ENCODE measurements at regions not wholly inside any gene's neighbourhood (a gene's known extent, or its start where the extent isn't known, plus 50 kb on each side); places are given as distances from the start of the nearest gene placed in this dataset.

- CTCF ChIA-PET: no interaction called here
- intact Hi-C loops (cut with DNase I, micrococcal nuclease): no loop called here
- ATAC-seq (ENCODE audit: poor library complexity): no peak
- H3K9me3 Mint-ChIP-seq: peaks cover 7% of the 10 kb centered on the region
- POLR2A ChIA-PET: no interaction called here
- Histone ChIP-seq H3K27me3 (ENCODE audit: control insufficient read depth in 1 of 2, insufficient read depth in 2 of 2, low read length in 2 of 2) (no peaks in the 10 kb centered on the region), H3K4me3 (ENCODE audit: low read length) (no peak overlapping the region), H3K4me1 (ENCODE audit: insufficient read depth, low read length) (peaks cover 4% of the 10 kb centered on the region), H3K9me3 (ENCODE audit: control insufficient read depth in 1 of 2, insufficient read depth in 1 of 2, low read length in 2 of 2) (peaks cover 0 to 20% of the 10 kb centered on the region in 2 experiments), H3K27ac (ENCODE audit: low read depth in 1 of 2, low read length in 2 of 2) (no peak overlapping the region), H3K36me3 (ENCODE audit: insufficient read depth, low read length) (no peaks in the 10 kb centered on the region)
- TF ChIP-seq, protein P1, sequence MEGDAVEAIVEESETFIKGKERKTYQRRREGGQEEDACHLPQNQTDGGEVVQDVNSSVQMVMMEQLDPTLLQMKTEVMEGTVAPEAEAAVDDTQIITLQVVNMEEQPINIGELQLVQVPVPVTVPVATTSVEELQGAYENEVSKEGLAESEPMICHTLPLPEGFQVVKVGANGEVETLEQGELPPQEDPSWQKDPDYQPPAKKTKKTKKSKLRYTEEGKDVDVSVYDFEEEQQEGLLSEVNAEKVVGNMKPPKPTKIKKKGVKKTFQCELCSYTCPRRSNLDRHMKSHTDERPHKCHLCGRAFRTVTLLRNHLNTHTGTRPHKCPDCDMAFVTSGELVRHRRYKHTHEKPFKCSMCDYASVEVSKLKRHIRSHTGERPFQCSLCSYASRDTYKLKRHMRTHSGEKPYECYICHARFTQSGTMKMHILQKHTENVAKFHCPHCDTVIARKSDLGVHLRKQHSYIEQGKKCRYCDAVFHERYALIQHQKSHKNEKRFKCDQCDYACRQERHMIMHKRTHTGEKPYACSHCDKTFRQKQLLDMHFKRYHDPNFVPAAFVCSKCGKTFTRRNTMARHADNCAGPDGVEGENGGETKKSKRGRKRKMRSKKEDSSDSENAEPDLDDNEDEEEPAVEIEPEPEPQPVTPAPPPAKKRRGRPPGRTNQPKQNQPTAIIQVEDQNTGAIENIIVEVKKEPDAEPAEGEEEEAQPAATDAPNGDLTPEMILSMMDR (IDR thresholded peaks at IDR 0.05): no peak
- H3K27ac Mint-ChIP-seq: no peak overlapping the region
- no peak overlapping the region for H3K4me3 Mint-ChIP-seq
- H3K27me3 Mint-ChIP-seq: peaks cover 7% of the 10 kb centered on the region
- no peaks in the 10 kb centered on the region for H3K36me3 Mint-ChIP-seq (ENCODE audit: low read depth)
- DNase-seq: no peak
- no peaks in the 10 kb centered on the region for H3K4me1 Mint-ChIP-seq (ENCODE audit: low read depth)
Observed at GRCh38 chr18:22278798-22279197, 109.4 kb downstream of the GATA6 start.

- no peak for ATAC-seq (ENCODE audit: poor library complexity)
- DNase-seq: no peak
- peaks cover 4% of the 10 kb centered on the region for H3K4me1 ChIP-seq (ENCODE audit: insufficient read depth, low read length)
- H3K27me3 Mint-ChIP-seq: peaks cover 7% of the 10 kb centered on the region
- no peaks in the 10 kb centered on the region for H3K36me3 Mint-ChIP-seq (ENCODE audit: low read depth)
- POLR2A ChIA-PET: no interaction called here
- H3K4me3 ChIP-seq (ENCODE audit: low read length): no peak overlapping the region
- H3K9me3 Mint-ChIP-seq: peaks cover 7% of the 10 kb centered on the region
- TF ChIP-seq, protein P1 (IDR thresholded peaks at IDR 0.05): no peak
- no peak overlapping the region for H3K27ac Mint-ChIP-seq
- H3K36me3 ChIP-seq (ENCODE audit: insufficient read depth, low read length): no peaks in the 10 kb centered on the region
- CTCF ChIA-PET: no interaction called here
- no peaks in the 10 kb centered on the region for H3K4me1 Mint-ChIP-seq (ENCODE audit: low read depth)
- no peaks in the 10 kb centered on the region for H3K27me3 ChIP-seq (ENCODE audit: control insufficient read depth in 1 of 2, insufficient read depth in 2 of 2, low read length in 2 of 2)
- H3K27ac ChIP-seq (ENCODE audit: low read depth in 1 of 2, low read length in 2 of 2): no peak overlapping the region
- intact Hi-C loops (cut with DNase I, micrococcal nuclease): no loop called here
- no peak overlapping the region for H3K4me3 Mint-ChIP-seq
- peaks cover 0 to 20% of the 10 kb centered on the region in 2 experiments for H3K9me3 ChIP-seq (ENCODE audit: control insufficient read depth in 1 of 2, insufficient read depth in 1 of 2, low read length in 2 of 2)
Observed at GRCh38 chr18:22277758-22278157, 108.4 kb downstream of the GATA6 start.

GRCh38 chr18:22276334-22276713 is 106.9 kb downstream of the GATA6 start:
- Mint-ChIP-seq H3K36me3 (ENCODE audit: low read depth) (no peaks in the 10 kb centered on the region), H3K4me1 (ENCODE audit: low read depth) (no peaks in the 10 kb centered on the region), H3K4me3 (no peak overlapping the region), H3K27ac (no peak overlapping the region), H3K27me3 (peaks cover 7% of the 10 kb centered on the region), H3K9me3 (peaks cover 7% of the 10 kb centered on the region)
- DNase-seq: no peak
- ChIA-PET POLR2A (no interaction called here), CTCF (no interaction called here)
- H3K36me3 ChIP-seq (ENCODE audit: insufficient read depth, low read length): no peaks in the 10 kb centered on the region
- no peak for ATAC-seq (ENCODE audit: poor library complexity)
- H3K27me3 ChIP-seq (ENCODE audit: control insufficient read depth in 1 of 2, insufficient read depth in 2 of 2, low read length in 2 of 2): no peaks in the 10 kb centered on the region
- H3K4me3 ChIP-seq (ENCODE audit: low read length): no peak overlapping the region
- H3K27ac ChIP-seq (ENCODE audit: low read depth in 1 of 2, low read length in 2 of 2): no peak overlapping the region
- no peaks in the 10 kb centered on the region for H3K4me1 ChIP-seq (ENCODE audit: insufficient read depth, low read length)
- intact Hi-C loops (cut with DNase I, micrococcal nuclease): no loop called here
- TF ChIP-seq, protein P1 (IDR thresholded peaks at IDR 0.05): no peak
- peaks cover 0 to 15% of the 10 kb centered on the region in 2 experiments for H3K9me3 ChIP-seq (ENCODE audit: control insufficient read depth in 1 of 2, insufficient read depth in 1 of 2, low read length in 2 of 2)

Measured in CD4-positive, alpha-beta T cell (primary cell).